ENCODE measurements at regions not wholly inside any gene's neighbourhood (a gene's known extent, or its start where the extent isn't known, plus 50 kb on each side); places are given as distances from the start of the nearest gene placed in this dataset.
"Not testable (repeated sequence)": the region's sequence is repeated elsewhere in the genome, so short reads cannot be mapped to it uniquely, and the experiment has no call there.

GRCh38 chr22:25281675-25282345 is 62.4 kb downstream of the CRYBB2 start:
- no peak for ATAC-seq (ENCODE audit: low read depth)
- Mint-ChIP-seq H3K36me3 (peaks cover 2% of the 10 kb centered on the region), H3K27ac (no peak overlapping the region), H3K9me3 (no peaks in the 10 kb centered on the region), H3K4me1 (peaks cover 7% of the 10 kb centered on the region), H3K27me3 (peaks cover 65% of the 10 kb centered on the region), H3K4me3 (no peak overlapping the region)
- POLR2A ChIA-PET: no interaction called here
- no peak for DNase-seq

GRCh38 chr22:25282346-25282670 is 62.9 kb downstream of the CRYBB2 start:
- Mint-ChIP-seq H3K27me3 (peaks cover 65% of the 10 kb centered on the region), H3K36me3 (peaks cover 2% of the 10 kb centered on the region), H3K4me3 (peak overlapping the region; percentile 53), H3K4me1 (peaks cover 7% of the 10 kb centered on the region), H3K27ac (no peak overlapping the region), H3K9me3 (no peaks in the 10 kb centered on the region)
- DNase-seq: no peak
- ATAC-seq (ENCODE audit: low read depth): no peak
- POLR2A ChIA-PET: no interaction called here

- H3K4me1 Mint-ChIP-seq: peaks cover 7% of the 10 kb centered on the region
- peak overlapping the region; percentile 48 for H3K27ac Mint-ChIP-seq
- H3K36me3 Mint-ChIP-seq: peaks cover 2% of the 10 kb centered on the region
- peak overlapping the region; percentile 47 for H3K4me3 Mint-ChIP-seq
- POLR2A ChIA-PET: no interaction called here
- ATAC-seq (ENCODE audit: low read depth) (no peak), DNase-seq (peak; percentile 29)
- H3K9me3 Mint-ChIP-seq: no peaks in the 10 kb centered on the region
- H3K27me3 Mint-ChIP-seq: peaks cover 65% of the 10 kb centered on the region
Measured at GRCh38 chr22:25282671-25283561, 63.5 kb downstream of the CRYBB2 start.

GRCh38 chr22:25288481-25288880 is 69.0 kb downstream of the CRYBB2 start:
- H3K27me3 Mint-ChIP-seq: peaks cover 24% of the 10 kb centered on the region
- DNase-seq; H3K4me3 Mint-ChIP-seq; H3K9me3 Mint-ChIP-seq; ATAC-seq (ENCODE audit: low read depth); H3K27ac Mint-ChIP-seq; POLR2A ChIA-PET; H3K36me3 Mint-ChIP-seq; H3K4me1 Mint-ChIP-seq: not testable (repeated sequence)

- DNase-seq; ATAC-seq (ENCODE audit: low read depth); H3K9me3 Mint-ChIP-seq; H3K4me3 Mint-ChIP-seq; POLR2A ChIA-PET; H3K4me1 Mint-ChIP-seq; H3K27ac Mint-ChIP-seq; H3K36me3 Mint-ChIP-seq: not testable (repeated sequence)
- H3K27me3 Mint-ChIP-seq: peaks cover 31% of the 10 kb centered on the region
Measured at GRCh38 chr22:25301912-25302311, 82.5 kb downstream of the CRYBB2 start.

- H3K4me1 Mint-ChIP-seq; H3K27ac Mint-ChIP-seq; ATAC-seq (ENCODE audit: low read depth); H3K36me3 Mint-ChIP-seq; H3K9me3 Mint-ChIP-seq; H3K4me3 Mint-ChIP-seq; DNase-seq; POLR2A ChIA-PET: not testable (repeated sequence)
- H3K27me3 Mint-ChIP-seq: peaks cover 38% of the 10 kb centered on the region
Measured at GRCh38 chr22:25309586-25309985, 90.1 kb downstream of the CRYBB2 start.

GRCh38 chr22:25311924-25312323 is 92.5 kb downstream of the CRYBB2 start:
- H3K9me3 Mint-ChIP-seq; POLR2A ChIA-PET; H3K36me3 Mint-ChIP-seq; H3K4me1 Mint-ChIP-seq; DNase-seq; H3K4me3 Mint-ChIP-seq; ATAC-seq (ENCODE audit: low read depth); H3K27ac Mint-ChIP-seq: not testable (repeated sequence)
- peaks cover 26% of the 10 kb centered on the region for H3K27me3 Mint-ChIP-seq

- DNase-seq (no peak), ATAC-seq (ENCODE audit: low read depth) (no peak)
- Mint-ChIP-seq H3K9me3 (no peaks in the 10 kb centered on the region), H3K27ac (no peak overlapping the region), H3K27me3 (peaks cover 4% of the 10 kb centered on the region), H3K4me3 (no peak overlapping the region), H3K4me1 (no peaks in the 10 kb centered on the region), H3K36me3 (no peaks in the 10 kb centered on the region)
- POLR2A ChIA-PET: no interaction called here
Measured at GRCh38 chr22:25318081-25318823, 98.8 kb downstream of the CRYBB2 start.

- Mint-ChIP-seq H3K4me3 (no peak overlapping the region), H3K27ac (no peak overlapping the region), H3K27me3 (peaks cover 3% of the 10 kb centered on the region), H3K4me1 (no peaks in the 10 kb centered on the region), H3K9me3 (no peaks in the 10 kb centered on the region), H3K36me3 (no peaks in the 10 kb centered on the region)
- DNase-seq (no peak), ATAC-seq (ENCODE audit: low read depth) (no peak)
- POLR2A ChIA-PET: interaction anchor here (0.6 kb wide), 1 partner anchor 1193 kb away, joined by 3 read pairs; no protein-coding TSS in a partner anchor
Measured at GRCh38 chr22:25327018-25327755, 107.7 kb downstream of the CRYBB2 start.

GRCh38 chr22:25331050-25331449 is 111.6 kb downstream of the CRYBB2 start:
- POLR2A ChIA-PET: no interaction called here
- H3K9me3 Mint-ChIP-seq: no peaks in the 10 kb centered on the region
- H3K4me3 Mint-ChIP-seq: no peak overlapping the region
- no peak overlapping the region for H3K27ac Mint-ChIP-seq
- H3K27me3 Mint-ChIP-seq: peaks cover 3% of the 10 kb centered on the region
- no peak for DNase-seq
- peaks cover 2% of the 10 kb centered on the region for H3K4me1 Mint-ChIP-seq
- ATAC-seq (ENCODE audit: low read depth): no peak
- H3K36me3 Mint-ChIP-seq: no peaks in the 10 kb centered on the region

- ATAC-seq (ENCODE audit: low read depth); H3K9me3 Mint-ChIP-seq; DNase-seq; H3K27me3 Mint-ChIP-seq; H3K4me3 Mint-ChIP-seq; H3K4me1 Mint-ChIP-seq; H3K27ac Mint-ChIP-seq; POLR2A ChIA-PET; H3K36me3 Mint-ChIP-seq: not testable (repeated sequence)
Measured at GRCh38 chr22:25331911-25332310, 112.5 kb downstream of the CRYBB2 start.

- H3K4me3 Mint-ChIP-seq: no peak overlapping the region
- H3K27me3 Mint-ChIP-seq: peaks cover 7% of the 10 kb centered on the region
- ATAC-seq (ENCODE audit: low read depth): no peak
- H3K27ac Mint-ChIP-seq: no peak overlapping the region
- H3K36me3 Mint-ChIP-seq: no peaks in the 10 kb centered on the region
- DNase-seq: no peak
- POLR2A ChIA-PET: no interaction called here
- H3K9me3 Mint-ChIP-seq: no peaks in the 10 kb centered on the region
- peaks cover 2% of the 10 kb centered on the region for H3K4me1 Mint-ChIP-seq
Measured at GRCh38 chr22:25332386-25332785, 112.9 kb downstream of the CRYBB2 start.

GRCh38 chr22:25334162-25334490 is 114.7 kb downstream of the CRYBB2 start:
- Mint-ChIP-seq H3K9me3 (no peaks in the 10 kb centered on the region), H3K27me3 (peaks cover 9% of the 10 kb centered on the region), H3K27ac (no peak overlapping the region), H3K4me1 (peaks cover 2% of the 10 kb centered on the region), H3K36me3 (no peaks in the 10 kb centered on the region), H3K4me3 (no peak overlapping the region)
- DNase-seq (peak; percentile 75), ATAC-seq (ENCODE audit: low read depth) (peak; percentile 84)
- POLR2A ChIA-PET: no interaction called here
